ENCODE measurements at regions not wholly inside any gene's neighbourhood (a gene's known extent, or its start where the extent isn't known, plus 50 kb on each side); places are given as distances from the start of the nearest gene placed in this dataset.

- no peak for DNase-seq (ENCODE audit: low read depth)
These were observed 1039.1 kb downstream of the NAALADL2 start for GRCh38 chr3:175898194-175898593.

GRCh38 chr3:175896655-175897054, 1037.5 kb downstream of the NAALADL2 start:
- H3K4me3 ChIP-seq (ENCODE audit: low read depth, low read length), result no peak overlapping the region
- DNase-seq (ENCODE audit: low read depth), result no peak

More at GRCh38 chr3:175898194-175898593, 1039.1 kb downstream of the NAALADL2 start:
- no peak overlapping the region for H3K4me3 ChIP-seq (ENCODE audit: low read depth, low read length)

GRCh38 chr3:175895731-175896130, 1036.6 kb downstream of the NAALADL2 start:
- H3K4me3 ChIP-seq (ENCODE audit: low read depth, low read length), result no peak overlapping the region
- DNase-seq (ENCODE audit: low read depth), result no peak

GRCh38 chr3:175893566-175893965, 1034.4 kb downstream of the NAALADL2 start:
- DNase-seq (ENCODE audit: low read depth), result no peak
- no peak overlapping the region for H3K4me3 ChIP-seq (ENCODE audit: low read depth, low read length)

- H3K4me3 ChIP-seq (ENCODE audit: low read depth, low read length), result no peak overlapping the region
- no peak for DNase-seq (ENCODE audit: low read depth)
These were observed 1030.9 kb downstream of the NAALADL2 start for GRCh38 chr3:175890066-175890465.

- H3K4me3 ChIP-seq (ENCODE audit: low read depth, low read length), result no peak overlapping the region
- DNase-seq (ENCODE audit: low read depth), result no peak
These were observed 1026.2 kb downstream of the NAALADL2 start for GRCh38 chr3:175885231-175885766.

- DNase-seq (ENCODE audit: low read depth), result no peak
- no peak overlapping the region for H3K4me3 ChIP-seq (ENCODE audit: low read depth, low read length)
These were observed 1020.3 kb downstream of the NAALADL2 start for GRCh38 chr3:175879417-175879816.

- DNase-seq (ENCODE audit: low read depth), result no peak
- H3K4me3 ChIP-seq (ENCODE audit: low read depth, low read length), result no peak overlapping the region
These were observed 1010.3 kb downstream of the NAALADL2 start for GRCh38 chr3:175869404-175869803.

GRCh38 chr3:175868626-175869025, 1009.5 kb downstream of the NAALADL2 start:
- DNase-seq (ENCODE audit: low read depth), result no peak
- no peak overlapping the region for H3K4me3 ChIP-seq (ENCODE audit: low read depth, low read length)

GRCh38 chr3:175865724-175866123, 1006.6 kb downstream of the NAALADL2 start:
- DNase-seq (ENCODE audit: low read depth), result no peak
- H3K4me3 ChIP-seq (ENCODE audit: low read depth, low read length), result no peak overlapping the region

GRCh38 chr3:175861916-175862315, 1002.8 kb downstream of the NAALADL2 start:
- no peak for DNase-seq (ENCODE audit: low read depth)

More at GRCh38 chr3:175861916-175862315, 1002.8 kb downstream of the NAALADL2 start:
- H3K4me3 ChIP-seq (ENCODE audit: low read depth, low read length), result no peak overlapping the region

All from skeletal muscle cell (primary cell).